ENCODE measurements at regions not wholly inside any gene's neighbourhood (a gene's known extent, or its start where the extent isn't known, plus 50 kb on each side); places are given as distances from the start of the nearest gene placed in this dataset.
"Not testable (repeated sequence)": the region's sequence is repeated elsewhere in the genome, so short reads cannot be mapped to it uniquely, and the experiment has no call there.

DNA sequence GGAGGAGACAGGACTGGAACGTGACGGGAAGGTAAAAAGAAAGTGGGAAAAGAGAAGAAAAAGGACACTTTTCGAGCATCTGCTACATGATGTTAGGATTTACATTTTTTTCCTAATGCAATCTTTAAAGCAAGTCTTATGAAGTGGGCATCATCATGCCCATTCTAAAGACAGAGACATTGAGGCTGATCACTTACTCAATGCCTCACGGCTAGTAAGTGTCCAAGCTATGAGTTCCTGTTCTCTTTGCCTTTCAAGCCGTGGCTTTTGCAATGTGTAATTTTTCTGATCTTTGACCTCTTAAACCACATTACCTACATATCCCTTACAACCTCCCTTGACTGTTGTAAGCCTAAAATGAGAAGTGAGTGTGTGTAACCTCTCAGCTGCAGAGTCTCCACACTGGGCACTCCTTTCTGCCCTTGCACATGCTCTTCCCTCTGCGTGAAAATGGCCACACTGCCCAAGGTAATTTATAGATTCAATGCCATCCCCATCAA, 649.2 kb downstream of the RNF144A start:
- Histone ChIP-seq H3K27ac (no peak overlapping the region), H3K36me3 (no peaks in the 10 kb centered on the region), H3K4me1 (no peaks in the 10 kb centered on the region), H3K4me3 (no peak overlapping the region), H3K27me3 (no peaks in the 10 kb centered on the region), H3K9me3 (no peaks in the 10 kb centered on the region)
- DNase-seq (ENCODE audit: low spot score), result no peak
- TF ChIP-seq, protein P1, sequence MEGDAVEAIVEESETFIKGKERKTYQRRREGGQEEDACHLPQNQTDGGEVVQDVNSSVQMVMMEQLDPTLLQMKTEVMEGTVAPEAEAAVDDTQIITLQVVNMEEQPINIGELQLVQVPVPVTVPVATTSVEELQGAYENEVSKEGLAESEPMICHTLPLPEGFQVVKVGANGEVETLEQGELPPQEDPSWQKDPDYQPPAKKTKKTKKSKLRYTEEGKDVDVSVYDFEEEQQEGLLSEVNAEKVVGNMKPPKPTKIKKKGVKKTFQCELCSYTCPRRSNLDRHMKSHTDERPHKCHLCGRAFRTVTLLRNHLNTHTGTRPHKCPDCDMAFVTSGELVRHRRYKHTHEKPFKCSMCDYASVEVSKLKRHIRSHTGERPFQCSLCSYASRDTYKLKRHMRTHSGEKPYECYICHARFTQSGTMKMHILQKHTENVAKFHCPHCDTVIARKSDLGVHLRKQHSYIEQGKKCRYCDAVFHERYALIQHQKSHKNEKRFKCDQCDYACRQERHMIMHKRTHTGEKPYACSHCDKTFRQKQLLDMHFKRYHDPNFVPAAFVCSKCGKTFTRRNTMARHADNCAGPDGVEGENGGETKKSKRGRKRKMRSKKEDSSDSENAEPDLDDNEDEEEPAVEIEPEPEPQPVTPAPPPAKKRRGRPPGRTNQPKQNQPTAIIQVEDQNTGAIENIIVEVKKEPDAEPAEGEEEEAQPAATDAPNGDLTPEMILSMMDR (IDR thresholded peaks at IDR 0.05), result no peak

DNA sequence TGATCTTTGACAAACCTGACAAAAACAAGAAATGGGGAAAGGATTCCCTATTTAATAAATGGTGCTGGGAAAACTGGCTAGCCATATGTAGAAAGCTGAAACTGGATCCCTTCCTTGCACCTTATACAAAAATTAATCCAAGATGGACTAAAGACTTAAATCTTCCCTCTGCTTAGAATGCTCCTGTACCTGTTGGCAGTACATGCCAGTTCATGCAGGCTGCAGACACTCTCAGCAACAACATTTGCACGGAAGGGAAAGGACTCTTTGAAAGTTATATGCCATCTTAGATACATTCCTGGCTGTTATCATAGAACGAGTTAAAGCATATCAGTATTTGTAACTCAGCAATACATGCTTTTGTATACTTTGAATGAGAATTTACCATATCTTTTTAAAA, 649.9 kb downstream of the RNF144A start:
- not testable (repeated sequence) for H3K9me3 ChIP-seq; H3K4me3 ChIP-seq; H3K27me3 ChIP-seq; H3K4me1 ChIP-seq; H3K36me3 ChIP-seq; DNase-seq (ENCODE audit: low spot score); H3K27ac ChIP-seq

DNA sequence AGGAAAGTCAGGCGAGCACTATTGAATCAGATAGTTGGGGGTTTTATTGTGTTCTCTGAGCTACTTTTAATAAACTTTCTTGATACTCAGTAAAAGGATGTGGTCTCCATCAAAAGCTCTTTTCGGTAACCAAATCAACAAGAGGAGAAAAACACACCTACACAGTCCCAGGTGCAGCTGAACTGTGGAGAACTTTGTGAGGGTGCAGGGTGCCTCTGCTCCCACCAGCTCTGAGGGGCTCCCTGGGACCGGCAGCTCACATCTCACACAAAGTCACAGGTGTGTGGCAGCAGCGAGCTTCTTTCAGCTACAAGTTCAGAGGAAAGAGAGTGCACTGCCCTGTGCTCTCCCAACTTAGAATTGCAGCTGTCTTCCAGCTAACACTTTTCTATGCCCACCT, 650.4 kb downstream of the RNF144A start:
- Histone ChIP-seq H3K9me3 (no peaks in the 10 kb centered on the region), H3K27ac (no peak overlapping the region), H3K27me3 (no peaks in the 10 kb centered on the region), H3K36me3 (no peaks in the 10 kb centered on the region), H3K4me3 (no peak overlapping the region), H3K4me1 (no peaks in the 10 kb centered on the region)
- TF ChIP-seq, protein P1 (IDR thresholded peaks at IDR 0.05), result no peak
- no peak for DNase-seq (ENCODE audit: low spot score)

DNA sequence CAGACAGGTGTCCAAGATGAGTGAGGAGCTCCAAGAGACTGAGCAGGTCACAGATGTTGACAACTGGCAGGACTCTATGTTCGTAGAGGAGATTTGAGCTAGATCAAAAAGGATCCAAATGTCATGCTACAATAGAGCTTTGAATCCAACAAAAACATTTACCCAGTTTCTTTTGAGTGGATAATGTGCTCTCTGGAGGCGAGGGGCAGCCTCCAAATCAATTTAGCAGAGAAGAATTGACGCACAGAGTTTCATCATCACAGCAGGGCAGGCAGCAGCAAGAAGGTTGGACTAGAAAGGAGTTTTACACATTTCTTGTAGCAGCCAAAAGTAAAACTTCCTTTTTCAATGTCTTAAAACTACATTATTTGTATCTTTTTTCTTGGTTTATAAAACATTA, 653.0 kb downstream of the RNF144A start:
- TF ChIP-seq, protein P1 (IDR thresholded peaks at IDR 0.05), result no peak
- DNase-seq (ENCODE audit: low spot score), result no peak

DNA sequence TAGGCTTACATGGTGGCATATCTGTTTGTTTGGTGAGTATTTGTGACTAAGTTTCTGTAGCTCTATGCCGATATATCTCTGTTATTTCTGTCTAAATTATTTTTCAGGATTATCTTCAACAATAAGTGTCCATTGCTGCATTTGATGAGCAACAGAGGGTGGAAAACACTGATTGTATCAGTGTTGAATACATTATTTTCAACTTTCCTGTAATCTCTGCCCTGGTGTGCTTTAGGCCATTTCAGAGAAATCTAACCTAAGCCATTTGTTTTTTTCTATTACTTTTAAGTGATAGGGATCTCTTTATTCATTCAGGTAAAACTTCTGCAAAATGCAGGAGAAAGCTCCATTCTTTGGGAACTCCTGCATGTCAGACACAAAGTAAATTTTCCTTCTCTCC, 654.5 kb downstream of the RNF144A start:
- no peaks in the 10 kb centered on the region for H3K27me3 ChIP-seq
- H3K4me3 ChIP-seq, result no peak overlapping the region
- H3K4me1 ChIP-seq, result no peaks in the 10 kb centered on the region
- no peaks in the 10 kb centered on the region for H3K9me3 ChIP-seq
- no peaks in the 10 kb centered on the region for H3K36me3 ChIP-seq
- DNase-seq (ENCODE audit: low spot score), result no peak
- TF ChIP-seq, protein P1 (IDR thresholded peaks at IDR 0.05), result no peak
- no peak overlapping the region for H3K27ac ChIP-seq

More for the DNA sequence above, 653.0 kb downstream of the RNF144A start:
- Histone ChIP-seq H3K27me3 (no peaks in the 10 kb centered on the region), H3K4me1 (no peaks in the 10 kb centered on the region), H3K9me3 (no peaks in the 10 kb centered on the region), H3K4me3 (no peak overlapping the region), H3K27ac (no peak overlapping the region), H3K36me3 (no peaks in the 10 kb centered on the region)

DNA sequence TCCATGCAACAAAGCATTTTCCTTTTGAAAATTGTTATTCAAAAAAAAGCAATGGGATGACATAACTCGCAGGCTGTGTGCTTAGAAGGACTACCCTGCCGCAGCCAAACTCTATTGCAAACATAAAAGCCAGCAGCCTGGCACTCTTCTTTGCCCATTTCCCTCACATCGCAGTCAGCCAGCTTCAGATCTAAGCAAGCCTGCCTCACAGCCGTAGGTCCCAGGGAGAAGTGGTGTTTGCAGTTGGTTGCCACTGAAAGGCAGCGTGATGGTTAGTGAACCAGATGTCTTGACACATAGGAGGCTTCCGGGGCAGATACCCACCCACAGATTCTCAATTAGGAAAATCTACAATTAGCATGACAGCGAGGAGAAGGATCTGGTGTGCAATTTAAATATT, 655.2 kb downstream of the RNF144A start:
- Histone ChIP-seq H3K4me3 (no peak overlapping the region), H3K27ac (no peak overlapping the region), H3K4me1 (no peaks in the 10 kb centered on the region), H3K36me3 (no peaks in the 10 kb centered on the region), H3K27me3 (no peaks in the 10 kb centered on the region), H3K9me3 (peaks cover 0 to 5% of the 10 kb centered on the region in 2 donors)
- TF ChIP-seq, protein P1 (IDR thresholded peaks at IDR 0.05), result no peak
- no peak for DNase-seq (ENCODE audit: low spot score)

All from right atrium auricular region (tissue), 2 donors.